Caco-2 (cell line): ENCODE measurements at regions not wholly inside any gene's neighbourhood (a gene's known extent, or its start where the extent isn't known, plus 50 kb on each side); places are given as distances from the start of the nearest gene placed in this dataset.

Experiments used
- BruUV-seq: library from RNA; stranded (reverse); fragments of 400-500 nt; replicated peaks from 2 replicates; lab custom pipeline; 2021; lab: Mats Ljungman, UMichigan
- CTCF ChIA-PET: fragments of 300-600 bp; sonication (Branson Sonifier 250); formaldehyde crosslinking; loops from one replicate; lab custom pipeline; 2022; ENCODE audit warnings: antibody characterized with exemption; lab: Charles Lee
- POLR2A ChIA-PET: fragments of 300-600 bp; sonication (Branson Sonifier 250); formaldehyde crosslinking; loops from one replicate; lab custom pipeline; 2022; ENCODE audit warnings: antibody characterized with exemption; lab: Charles Lee
- DNase-seq, 2 experiments: peaks; one replicate each; pipeline versions ENCODE4 v3.0.0 to v3.0.0-alpha.2; 2020 to 2022
- H3K27me3 ChIP-seq: replicated peaks from 2 replicates; pipeline ENCODE4 v1.6.0; 2011; ENCODE audit warnings: low read length; ENCODE audit not compliant: control insufficient read depth, insufficient read depth
- H3K36me3 ChIP-seq: 2 replicates; pipeline ENCODE4 v1.5.1; 2011; ENCODE audit warnings: low read length; ENCODE audit not compliant: control insufficient read depth, insufficient read depth
- H3K4me1 ChIP-seq: fragments of 250-450 bp; sonication (Bioruptor Pico); 2 replicates; pipeline ENCODE4 v1.5.1; 2020; ENCODE audit warnings: mild to moderate bottlenecking
- H3K4me3 ChIP-seq: 2 replicates; pipeline ENCODE4 v1.5.1; 2011; ENCODE audit warnings: low read depth, mild to moderate bottlenecking, control low read depth, low read length
- H3K9me3 ChIP-seq: fragments of 250-450 bp; sonication (Bioruptor Pico); 2 replicates; pipeline ENCODE4 v1.5.1; 2020; ENCODE audit warnings: mild to moderate bottlenecking, moderate library complexity
- H3K27ac Mint-ChIP-seq: one replicate; pipeline ENCODE4 v1.8.0; 2022; ENCODE audit warnings: mixed read lengths; ENCODE audit not compliant: unreplicated experiment
- H3K27me3 Mint-ChIP-seq: one replicate; pipeline ENCODE4 v1.8.0; 2022; ENCODE audit warnings: mixed read lengths; ENCODE audit not compliant: insufficient read depth, unreplicated experiment
- H3K36me3 Mint-ChIP-seq: one replicate; pipeline ENCODE4 v1.8.0; 2022; ENCODE audit warnings: mild to moderate bottlenecking, mixed read lengths; ENCODE audit not compliant: insufficient read depth, unreplicated experiment
- H3K4me1 Mint-ChIP-seq: one replicate; pipeline ENCODE4 v1.8.0; 2022; ENCODE audit warnings: low read depth, mixed read lengths; ENCODE audit not compliant: unreplicated experiment
- H3K4me3 Mint-ChIP-seq: one replicate; pipeline ENCODE4 v1.8.0; 2022; ENCODE audit warnings: mild to moderate bottlenecking, moderate library complexity, mixed read lengths; ENCODE audit not compliant: unreplicated experiment
- H3K9me3 Mint-ChIP-seq: one replicate; pipeline ENCODE4 v1.8.0; 2022; ENCODE audit warnings: mixed read lengths; ENCODE audit not compliant: unreplicated experiment
- intact Hi-C: fragments of 100-400 bp; cut with micrococcal nuclease; formaldehyde crosslinking; loops from one replicate; pipeline ENCODE4 v1.10.0; 2022; ENCODE audit not compliant: unreplicated experiment
- TF ChIP-seq, protein P1 (sequence below), 2 experiments: fragments of 200-600 bp in 1 of 2; IDR thresholded peaks; 1 replicate in 1 of 2; 2 replicates in 1 of 2; pipeline versions ENCODE4 v1.5.1 to v1.8.0; 2011 to 2022; ENCODE audit warnings: antibody characterized with exemption in 1 of 2, control low read depth in 1 of 2, inconsistent platforms in 1 of 2, low read depth in 1 of 2, low read length in 1 of 2, mild to moderate bottlenecking in 1 of 2, moderate library complexity in 1 of 2; ENCODE audit not compliant: insufficient read depth in 1 of 2, severe bottlenecking in 1 of 2, unreplicated experiment in 1 of 2

DNA sequence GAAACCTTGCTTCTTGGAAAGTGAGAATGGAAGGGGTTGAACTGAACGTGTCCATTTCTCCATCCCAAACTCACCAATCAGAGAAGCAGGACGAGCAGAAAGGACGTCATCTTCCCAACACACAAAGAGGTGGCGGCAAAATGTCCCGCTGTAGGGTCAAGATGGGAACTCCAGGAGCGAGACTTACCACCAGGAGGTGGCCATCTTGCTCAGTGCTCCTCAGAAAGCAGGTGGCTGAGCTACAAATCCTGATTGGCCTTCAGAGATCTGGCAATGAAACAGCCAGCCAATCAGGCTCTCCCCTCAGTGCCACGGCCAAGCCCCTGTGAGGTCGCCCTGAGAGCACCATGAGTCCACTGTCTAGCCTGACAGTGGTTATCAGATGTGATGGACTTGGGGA lies 259.0 kb downstream of the NDUFS4 start:
- Mint-ChIP-seq H3K4me3 (no peak overlapping the region), H3K27ac (no peak overlapping the region), H3K4me1 (peaks cover 8% of the 10 kb centered on the region), H3K27me3 (no peaks in the 10 kb centered on the region), H3K36me3 (no peaks in the 10 kb centered on the region), H3K9me3 (no peaks in the 10 kb centered on the region)
- intact Hi-C loops, result no loop called here
- peaks cover 5% of the 10 kb centered on the region; the same call in 1 of the 2 replicates for H3K4me1 ChIP-seq
- ChIA-PET CTCF (no interaction called here), POLR2A (no interaction called here)
- TF ChIP-seq, protein P1, sequence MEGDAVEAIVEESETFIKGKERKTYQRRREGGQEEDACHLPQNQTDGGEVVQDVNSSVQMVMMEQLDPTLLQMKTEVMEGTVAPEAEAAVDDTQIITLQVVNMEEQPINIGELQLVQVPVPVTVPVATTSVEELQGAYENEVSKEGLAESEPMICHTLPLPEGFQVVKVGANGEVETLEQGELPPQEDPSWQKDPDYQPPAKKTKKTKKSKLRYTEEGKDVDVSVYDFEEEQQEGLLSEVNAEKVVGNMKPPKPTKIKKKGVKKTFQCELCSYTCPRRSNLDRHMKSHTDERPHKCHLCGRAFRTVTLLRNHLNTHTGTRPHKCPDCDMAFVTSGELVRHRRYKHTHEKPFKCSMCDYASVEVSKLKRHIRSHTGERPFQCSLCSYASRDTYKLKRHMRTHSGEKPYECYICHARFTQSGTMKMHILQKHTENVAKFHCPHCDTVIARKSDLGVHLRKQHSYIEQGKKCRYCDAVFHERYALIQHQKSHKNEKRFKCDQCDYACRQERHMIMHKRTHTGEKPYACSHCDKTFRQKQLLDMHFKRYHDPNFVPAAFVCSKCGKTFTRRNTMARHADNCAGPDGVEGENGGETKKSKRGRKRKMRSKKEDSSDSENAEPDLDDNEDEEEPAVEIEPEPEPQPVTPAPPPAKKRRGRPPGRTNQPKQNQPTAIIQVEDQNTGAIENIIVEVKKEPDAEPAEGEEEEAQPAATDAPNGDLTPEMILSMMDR (IDR thresholded peaks at IDR 0.05; ENCODE audit: insufficient read depth in 1 of 2, low read depth in 1 of 2, low read length in 1 of 2, severe bottlenecking in 1 of 2, unreplicated experiment in 1 of 2), result no peak
- no TSS peak for BruUV-seq
- no peaks in the 10 kb centered on the region for H3K9me3 ChIP-seq
- DNase-seq, result no peak
- H3K36me3 ChIP-seq, result no peaks in the 10 kb centered on the region
- no peaks in the 10 kb centered on the region for H3K27me3 ChIP-seq
- H3K4me3 ChIP-seq, result no peak overlapping the region

DNA sequence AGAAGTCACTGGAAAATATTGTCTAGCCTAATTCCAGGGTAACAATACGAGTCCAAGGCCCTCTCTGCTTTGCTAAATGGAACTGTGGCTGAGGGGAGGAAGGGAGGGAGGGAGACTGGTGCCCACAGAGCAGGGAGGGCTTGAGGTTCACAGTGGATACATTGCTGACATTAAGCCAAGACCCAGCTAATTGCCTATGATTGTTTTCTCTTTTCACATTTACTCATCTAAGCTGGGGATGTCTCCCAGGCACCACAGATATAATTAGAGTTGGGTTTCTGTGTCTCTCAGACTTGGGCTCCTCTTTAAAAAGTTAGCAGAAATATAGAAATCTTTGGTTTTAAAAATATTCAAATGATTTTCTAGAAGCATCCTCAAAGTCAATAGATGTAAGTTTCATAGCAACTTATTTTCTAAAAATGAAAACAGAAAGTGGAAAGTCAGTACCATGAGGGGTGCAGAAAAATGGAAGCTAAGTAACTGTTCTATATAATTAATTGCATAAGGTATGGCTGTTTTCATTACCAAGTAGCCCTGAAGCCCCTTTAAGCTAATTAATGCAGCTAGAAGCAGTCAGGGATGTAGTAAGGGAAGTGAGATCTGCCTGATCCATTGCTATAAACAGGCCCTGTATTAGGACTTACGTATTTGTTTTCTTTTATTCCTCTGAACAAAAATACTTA lies 259.8 kb downstream of the NDUFS4 start:
- BruUV-seq, result no TSS peak
- Histone ChIP-seq H3K27me3 (no peaks in the 10 kb centered on the region), H3K4me3 (no peak overlapping the region), H3K4me1 (peaks cover 5% of the 10 kb centered on the region; the same call in 1 of the 2 replicates), H3K36me3 (no peaks in the 10 kb centered on the region), H3K9me3 (no peaks in the 10 kb centered on the region)
- ChIA-PET POLR2A (no interaction called here), CTCF (no interaction called here)
- TF ChIP-seq, protein P1 (IDR thresholded peaks at IDR 0.05; ENCODE audit: insufficient read depth in 1 of 2, low read depth in 1 of 2, low read length in 1 of 2, severe bottlenecking in 1 of 2, unreplicated experiment in 1 of 2), result no peak
- Mint-ChIP-seq H3K27ac (no peak overlapping the region), H3K4me3 (no peak overlapping the region), H3K4me1 (peaks cover 8% of the 10 kb centered on the region), H3K27me3 (no peaks in the 10 kb centered on the region), H3K36me3 (no peaks in the 10 kb centered on the region), H3K9me3 (no peaks in the 10 kb centered on the region)
- intact Hi-C loops, result no loop called here
- DNase-seq, result no peak

DNA sequence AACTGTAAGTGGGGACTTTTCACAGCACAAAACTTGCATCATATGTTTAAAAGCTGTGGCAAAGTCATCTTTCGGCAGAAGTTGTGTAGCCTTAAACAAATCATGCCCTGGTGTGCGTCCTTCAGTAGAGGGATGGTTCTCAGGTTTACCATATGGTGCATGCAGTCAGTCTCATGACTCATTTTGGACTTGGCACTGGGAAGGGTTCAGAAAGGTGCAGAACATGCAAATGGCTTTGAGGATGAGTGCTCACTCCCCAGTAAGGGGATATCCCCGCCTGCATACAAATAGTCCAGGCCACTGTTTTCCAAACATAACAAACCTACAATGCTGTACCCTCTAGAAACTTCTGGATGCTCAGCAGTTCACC lies 260.3 kb downstream of the NDUFS4 start:
- Histone ChIP-seq H3K36me3 (no peaks in the 10 kb centered on the region), H3K4me3 (no peak overlapping the region), H3K4me1 (peaks cover 5% of the 10 kb centered on the region; the same call in 1 of the 2 replicates), H3K27me3 (no peaks in the 10 kb centered on the region), H3K9me3 (no peaks in the 10 kb centered on the region)
- Mint-ChIP-seq H3K4me3 (no peak overlapping the region), H3K27ac (no peak overlapping the region), H3K4me1 (peaks cover 8% of the 10 kb centered on the region), H3K36me3 (no peaks in the 10 kb centered on the region), H3K27me3 (no peaks in the 10 kb centered on the region), H3K9me3 (no peaks in the 10 kb centered on the region)
- CTCF ChIA-PET, result no interaction called here
- no peak for DNase-seq
- TF ChIP-seq, protein P1 (IDR thresholded peaks at IDR 0.05; ENCODE audit: insufficient read depth in 1 of 2, low read depth in 1 of 2, low read length in 1 of 2, severe bottlenecking in 1 of 2, unreplicated experiment in 1 of 2), result no peak
- POLR2A ChIA-PET, result no interaction called here
- BruUV-seq, result no TSS peak
- intact Hi-C loops, result no loop called here
